ENCODE measurements at regions not wholly inside any gene's neighbourhood (a gene's known extent, or its start where the extent isn't known, plus 50 kb on each side); places are given as distances from the start of the nearest gene placed in this dataset.

- DNase-seq, result no peak
Observed at GRCh38 chr16:82357237-82357636, 187.2 kb upstream of the MPHOSPH6 start.

DNA sequence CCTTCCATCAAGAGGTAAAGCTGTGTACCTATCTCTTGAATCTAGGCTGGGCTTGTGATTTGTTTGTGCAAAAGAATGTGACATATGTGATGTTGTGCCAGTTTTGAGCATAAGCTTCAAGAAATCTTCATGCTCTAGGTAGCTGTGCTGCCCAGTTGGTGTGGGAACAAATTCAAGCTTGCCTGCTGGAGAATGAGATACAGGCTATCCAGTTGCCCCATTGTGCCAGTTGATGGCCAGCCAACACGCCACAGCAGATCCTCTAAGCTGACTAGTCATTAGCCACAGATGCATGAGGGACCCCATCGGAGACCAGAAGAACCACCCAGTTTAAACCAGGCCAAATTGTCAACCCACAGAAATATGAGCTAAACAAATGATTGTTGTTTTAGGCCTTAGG lies 180.5 kb upstream of the MPHOSPH6 start:
- no peak for DNase-seq

- no peak for DNase-seq
Observed at GRCh38 chr16:82345318-82345717, 175.3 kb upstream of the MPHOSPH6 start.

DNA sequence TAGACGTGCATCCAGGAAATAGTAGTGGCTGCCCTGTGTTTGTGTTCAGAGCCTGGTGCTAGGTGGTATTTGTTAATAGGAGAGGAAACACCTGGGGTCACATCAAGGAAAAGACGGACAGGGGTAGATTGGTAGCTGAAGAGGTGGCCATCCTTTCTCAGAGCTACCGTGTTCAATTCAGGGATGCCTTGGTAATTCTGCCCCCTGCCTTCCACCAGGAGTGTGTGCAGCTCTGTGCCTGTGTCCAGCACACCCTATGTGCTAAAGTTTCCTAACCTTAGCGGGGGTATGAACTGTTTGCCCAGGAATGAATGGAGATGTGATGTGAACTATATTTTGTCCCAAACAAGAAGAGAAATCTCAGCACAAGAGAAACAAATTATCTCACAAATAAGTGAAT lies 174.1 kb upstream of the MPHOSPH6 start:
- DNase-seq, result no peak

GRCh38 chr16:82341146-82341669 lies 171.2 kb upstream of the MPHOSPH6 start:
- no peak for DNase-seq

DNA sequence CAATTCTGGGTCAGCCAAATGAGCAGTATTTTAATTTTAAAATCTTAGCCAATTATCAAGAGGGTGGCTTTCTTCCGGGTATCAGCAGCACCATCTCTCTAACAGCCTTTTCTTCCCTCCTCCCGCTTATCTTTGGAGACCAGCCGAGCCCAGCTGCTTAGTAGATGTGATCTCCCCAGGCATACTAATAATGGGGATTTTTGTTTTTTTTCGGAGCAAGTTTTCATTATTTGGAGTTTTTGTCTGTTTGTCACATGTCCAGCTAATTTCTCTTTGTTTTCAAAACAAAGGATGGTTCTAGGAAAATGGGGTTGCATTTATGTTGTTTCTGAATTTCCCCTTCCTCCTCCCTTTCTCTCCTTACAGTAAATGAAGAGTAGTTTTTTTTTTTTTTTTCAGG lies 170.5 kb upstream of the MPHOSPH6 start:
- no peak for DNase-seq

GRCh38 chr16:82337355-82337754 lies 167.3 kb upstream of the MPHOSPH6 start:
- DNase-seq, result no peak

- no peak for DNase-seq
Observed at GRCh38 chr16:82331974-82332750, 162.1 kb upstream of the MPHOSPH6 start.

GRCh38 chr16:82331397-82331796 lies 161.4 kb upstream of the MPHOSPH6 start:
- no peak for DNase-seq

DNA sequence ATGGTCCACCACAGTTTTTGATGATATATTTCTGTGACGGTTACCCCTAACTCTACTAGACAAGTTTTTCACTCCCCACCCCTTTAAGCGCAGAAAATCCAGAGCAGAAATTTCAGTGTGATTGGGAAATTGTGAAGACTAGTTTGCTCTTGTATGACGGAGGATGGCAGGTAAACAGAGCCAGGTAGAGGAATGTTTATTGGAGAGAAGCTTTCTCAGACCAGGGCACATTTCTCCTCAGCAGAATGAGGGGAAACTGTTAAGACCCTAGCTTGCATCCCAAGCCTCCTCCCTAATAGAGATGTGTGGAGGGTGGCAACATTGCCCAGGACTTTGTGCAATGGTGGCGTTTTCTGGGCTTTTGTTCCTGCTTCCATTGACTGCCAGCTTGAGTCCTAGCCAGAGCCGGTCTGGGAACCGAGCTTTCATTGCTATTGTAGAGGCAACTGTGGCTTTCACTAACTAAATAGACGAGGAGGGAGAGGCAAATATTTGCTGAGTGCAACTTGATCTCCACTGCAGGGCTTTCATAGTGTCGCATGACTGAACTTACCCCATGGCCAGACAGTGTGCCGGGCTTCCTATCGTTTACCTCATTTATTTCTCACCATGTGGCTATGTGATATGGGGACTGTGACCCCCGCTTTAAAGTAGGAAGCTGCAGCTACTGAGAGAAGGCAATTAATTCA lies 159.6 kb upstream of the MPHOSPH6 start:
- DNase-seq, result no peak

DNA sequence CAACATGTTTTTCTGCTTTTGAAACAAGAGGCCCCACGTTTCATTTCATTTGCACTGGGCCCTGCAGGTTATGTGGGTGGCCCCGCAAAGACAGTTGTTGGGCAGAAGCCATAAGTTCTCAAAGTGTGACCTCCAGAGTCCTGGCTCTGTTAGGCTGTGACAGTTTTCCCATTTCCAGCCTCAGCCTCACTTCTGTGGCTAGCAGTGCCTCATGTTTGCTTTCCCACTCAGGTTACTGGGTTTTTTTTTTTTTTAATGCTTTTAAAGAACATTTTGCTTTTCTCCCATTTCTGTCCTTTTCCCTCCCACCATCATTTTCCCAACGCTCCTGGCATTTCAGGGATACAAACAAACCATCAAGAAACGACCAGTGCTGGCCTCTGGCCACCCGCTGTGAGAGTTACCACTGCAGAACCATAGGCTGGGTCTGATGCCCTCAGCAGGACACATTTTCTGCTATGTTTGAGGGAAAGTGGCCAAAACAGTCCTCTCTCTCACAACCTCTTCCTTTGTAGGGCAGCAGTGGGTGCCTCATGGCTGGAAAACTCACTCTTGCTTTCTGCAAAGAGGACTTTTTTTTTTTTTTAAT lies 159.0 kb upstream of the MPHOSPH6 start:
- no peak for DNase-seq

- no peak for DNase-seq
Observed at GRCh38 chr16:82323171-82323570, 153.1 kb upstream of the MPHOSPH6 start.

DNA sequence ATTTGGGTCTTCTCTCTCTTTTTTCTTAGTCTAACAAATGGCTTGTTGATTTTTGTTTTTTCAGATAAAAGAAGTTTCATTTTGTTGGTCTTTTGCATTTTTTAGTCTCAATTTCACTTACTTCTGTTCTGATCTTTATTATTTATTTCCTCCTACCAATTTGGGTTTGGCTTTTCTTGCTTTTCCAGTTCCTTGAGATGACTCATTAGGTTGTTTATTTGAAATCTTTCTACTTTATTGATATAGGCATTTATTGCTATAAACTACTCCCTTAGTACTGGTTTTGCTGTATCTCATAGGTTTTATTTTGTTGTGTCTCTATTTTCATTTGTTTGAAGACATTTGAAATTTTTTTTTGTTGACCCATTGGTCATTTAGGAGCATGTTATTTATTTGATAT lies 152.2 kb upstream of the MPHOSPH6 start:
- no peak for DNase-seq

- no peak for DNase-seq
Observed at GRCh38 chr16:82319038-82319437, 149.0 kb upstream of the MPHOSPH6 start.

- DNase-seq, result no peak
Observed at GRCh38 chr16:82317411-82318167, 147.6 kb upstream of the MPHOSPH6 start.

DNA sequence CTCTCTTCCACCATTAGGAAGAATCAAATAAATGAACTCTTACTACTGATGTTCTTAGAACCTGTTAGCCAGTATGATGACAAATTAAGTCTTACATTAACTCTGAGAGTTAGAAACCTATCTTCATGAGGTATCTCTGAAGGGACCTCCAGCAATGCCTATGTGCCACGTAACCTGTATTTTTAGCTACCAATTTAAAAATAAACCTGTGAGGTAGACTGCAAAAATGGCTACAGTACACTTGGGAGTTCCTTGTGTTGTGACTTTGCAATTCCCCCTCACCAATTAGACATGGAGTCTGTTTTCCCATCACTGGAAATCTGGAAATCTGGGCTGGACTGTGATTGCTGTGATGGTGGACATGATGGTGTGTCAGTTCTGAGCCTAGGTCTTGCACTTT lies 143.7 kb upstream of the MPHOSPH6 start:
- DNase-seq, result no peak

DNA sequence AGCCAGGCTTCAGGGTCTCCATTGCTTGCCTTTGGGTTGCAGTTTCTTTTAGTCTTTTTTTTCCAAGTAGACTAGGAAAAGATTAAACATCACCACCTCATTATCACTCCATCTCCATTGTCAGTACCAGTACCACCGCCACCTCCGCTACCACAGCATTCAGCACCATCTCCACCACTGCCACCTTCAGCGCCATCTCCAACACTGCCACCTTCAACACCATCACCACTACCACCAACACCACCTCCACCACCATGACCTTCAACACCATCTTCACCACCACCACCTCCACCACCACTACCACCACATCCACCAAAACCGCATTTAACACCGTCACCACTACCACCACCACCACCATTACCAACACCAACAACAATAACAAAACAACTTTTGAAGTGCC lies 141.5 kb upstream of the MPHOSPH6 start:
- DNase-seq, result no peak

DNA sequence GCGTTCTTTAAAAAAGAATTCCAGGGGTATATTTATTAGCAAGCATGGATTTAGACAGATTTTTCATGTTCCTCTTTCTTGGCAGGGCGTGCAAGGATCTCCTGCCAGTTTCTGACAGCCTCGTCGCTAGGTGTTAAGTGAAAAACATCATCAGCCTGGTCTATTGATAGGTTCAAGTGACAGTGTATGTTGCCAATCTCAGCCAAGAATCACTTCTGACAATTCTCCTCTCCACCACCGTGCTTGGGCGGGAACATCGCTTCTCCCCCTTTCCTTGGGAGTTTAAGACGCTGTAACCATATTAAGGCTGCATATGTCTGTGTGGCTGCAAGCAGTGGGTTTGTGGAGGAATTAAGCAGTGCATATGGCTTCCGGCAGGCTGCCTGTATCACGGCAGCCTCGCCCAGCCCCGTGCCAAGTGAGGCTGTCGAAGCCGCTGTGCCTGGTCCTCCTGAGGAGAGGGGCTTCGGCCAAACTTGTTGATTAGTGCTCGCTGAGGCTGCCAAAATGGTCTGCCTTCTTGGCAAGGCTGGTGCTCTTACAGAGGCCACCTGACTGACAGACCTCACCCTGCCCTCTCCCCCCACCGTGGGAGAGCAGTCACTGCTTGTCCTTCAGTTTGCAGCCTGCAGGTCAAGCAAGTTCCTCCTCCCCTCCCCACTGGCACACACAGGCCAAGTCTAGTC lies 132.2 kb upstream of the MPHOSPH6 start:
- DNase-seq, result peak; percentile 47

DNA sequence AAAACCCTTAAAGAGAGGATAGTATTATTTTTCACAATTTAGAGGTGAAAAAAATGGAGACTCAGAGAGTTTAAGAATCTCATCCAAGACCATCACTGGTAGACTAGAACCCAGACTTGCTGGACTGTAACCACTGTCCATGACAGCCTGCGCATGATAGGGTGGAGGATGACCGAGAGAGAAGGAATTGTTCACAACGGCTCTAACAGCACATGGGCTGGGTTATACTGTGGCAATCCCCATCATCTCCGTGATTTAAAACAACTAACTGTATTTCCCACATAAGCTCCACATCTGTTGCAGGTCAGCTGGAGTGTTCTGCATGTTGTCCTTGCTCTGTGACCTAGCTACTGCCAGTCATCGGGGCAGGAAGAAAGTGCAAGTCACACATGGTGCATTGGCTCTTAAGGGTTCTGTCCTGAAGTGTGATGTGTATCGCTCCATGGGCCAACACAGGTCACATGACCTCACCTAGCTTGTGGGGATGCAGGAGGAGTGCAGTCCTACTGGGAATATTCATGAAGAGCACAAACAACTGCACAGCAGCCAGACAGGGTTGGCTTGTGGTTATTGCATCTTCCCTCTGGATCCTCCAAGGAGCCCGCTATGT lies 131.2 kb upstream of the MPHOSPH6 start:
- DNase-seq, result no peak

GRCh38 chr16:82300374-82300951 lies 130.4 kb upstream of the MPHOSPH6 start:
- DNase-seq, result no peak

DNA sequence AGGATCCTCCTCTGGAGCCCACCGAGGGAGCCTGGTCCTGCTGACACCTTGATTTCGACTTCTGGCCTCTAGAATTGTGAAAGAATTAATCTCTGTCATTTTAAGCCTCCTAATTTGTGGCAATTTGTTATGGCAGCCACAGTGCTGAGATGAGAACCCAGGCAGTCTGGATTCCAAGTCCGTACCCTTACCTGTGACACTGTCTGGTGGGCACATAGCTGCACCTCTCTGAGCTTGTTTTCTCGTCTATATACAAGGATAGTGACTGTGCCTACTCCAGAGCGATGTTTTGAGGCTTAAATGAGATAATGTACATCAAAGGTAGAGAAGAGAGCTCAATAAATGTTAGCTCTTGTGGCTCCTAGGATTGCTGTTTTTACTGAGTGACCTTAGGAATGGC lies 128.4 kb upstream of the MPHOSPH6 start:
- DNase-seq, result no peak

Measured in left hindlimb (tissue), 1 donor.